HG03095 (cell line): ENCODE measurements at regions not wholly inside any gene's neighbourhood (a gene's known extent, or its start where the extent isn't known, plus 50 kb on each side); places are given as distances from the start of the nearest gene placed in this dataset.
A peak's percentile ranks its signal among the peaks of the same experiment; 100 is the strongest.

Experiments used
- ATAC-seq: cut with Tn5 transposase; IDR thresholded peaks from one replicate; pipeline ENCODE4 v1.9.1; 2021; ENCODE audit warnings: moderate library complexity; ENCODE audit not compliant: unreplicated experiment

DNA sequence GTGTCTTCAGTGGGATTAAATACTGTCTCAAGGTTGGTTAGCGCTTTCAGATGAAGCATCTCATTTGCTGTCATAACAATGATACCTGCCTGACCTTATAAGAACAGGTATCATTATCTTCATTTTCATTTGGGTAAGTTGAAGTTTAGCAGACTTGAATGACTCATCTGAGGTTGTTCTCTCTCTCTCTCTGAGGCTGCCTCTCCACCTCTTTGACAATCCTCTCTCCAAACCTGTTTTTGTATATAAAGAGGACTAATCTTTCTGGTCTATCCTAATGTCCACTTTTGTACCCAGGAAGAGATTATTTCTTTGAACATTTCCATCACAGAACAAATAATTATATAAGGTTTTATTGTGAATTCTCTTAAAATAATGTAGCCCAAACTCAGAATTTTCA is 291.4 kb downstream of the KLF6 start:
- no peak for ATAC-seq

GRCh38 chr10:3491571-3491970 is 293.4 kb downstream of the KLF6 start:
- ATAC-seq = no peak

GRCh38 chr10:3487228-3487627 is 297.8 kb downstream of the KLF6 start:
- ATAC-seq = no peak

GRCh38 chr10:3486346-3487065 is 298.5 kb downstream of the KLF6 start:
- ATAC-seq = no peak

DNA sequence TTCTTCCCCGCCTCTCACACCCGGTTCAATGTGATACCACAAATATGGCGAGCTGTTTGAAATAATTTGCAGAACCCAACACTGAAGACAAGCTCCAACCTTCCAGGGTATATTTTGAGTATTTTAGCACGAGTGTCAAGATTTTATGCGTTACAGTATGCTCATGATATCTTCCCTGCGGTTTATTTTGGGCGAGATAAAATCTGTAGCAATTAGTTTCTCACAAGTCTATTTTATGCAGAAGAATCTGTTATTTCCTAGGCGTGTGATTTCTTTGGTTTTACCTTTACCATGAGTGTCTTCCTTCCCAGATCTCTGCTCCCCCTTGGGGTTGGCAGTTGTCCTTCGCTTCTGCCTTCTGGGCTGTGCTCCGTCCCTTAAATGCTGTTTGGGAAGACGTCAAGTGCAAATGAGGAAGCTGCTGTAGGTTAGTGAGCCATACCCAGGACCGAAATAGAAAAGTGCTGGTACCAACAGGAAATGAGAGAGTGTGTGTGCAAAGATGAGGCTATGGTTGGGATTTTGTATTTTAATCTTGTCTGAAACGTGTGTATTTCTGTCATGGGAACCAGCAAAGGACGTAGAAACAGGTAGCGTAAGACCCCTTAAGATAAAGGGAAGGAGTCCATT is 299.8 kb downstream of the KLF6 start:
- ATAC-seq = no peak

DNA sequence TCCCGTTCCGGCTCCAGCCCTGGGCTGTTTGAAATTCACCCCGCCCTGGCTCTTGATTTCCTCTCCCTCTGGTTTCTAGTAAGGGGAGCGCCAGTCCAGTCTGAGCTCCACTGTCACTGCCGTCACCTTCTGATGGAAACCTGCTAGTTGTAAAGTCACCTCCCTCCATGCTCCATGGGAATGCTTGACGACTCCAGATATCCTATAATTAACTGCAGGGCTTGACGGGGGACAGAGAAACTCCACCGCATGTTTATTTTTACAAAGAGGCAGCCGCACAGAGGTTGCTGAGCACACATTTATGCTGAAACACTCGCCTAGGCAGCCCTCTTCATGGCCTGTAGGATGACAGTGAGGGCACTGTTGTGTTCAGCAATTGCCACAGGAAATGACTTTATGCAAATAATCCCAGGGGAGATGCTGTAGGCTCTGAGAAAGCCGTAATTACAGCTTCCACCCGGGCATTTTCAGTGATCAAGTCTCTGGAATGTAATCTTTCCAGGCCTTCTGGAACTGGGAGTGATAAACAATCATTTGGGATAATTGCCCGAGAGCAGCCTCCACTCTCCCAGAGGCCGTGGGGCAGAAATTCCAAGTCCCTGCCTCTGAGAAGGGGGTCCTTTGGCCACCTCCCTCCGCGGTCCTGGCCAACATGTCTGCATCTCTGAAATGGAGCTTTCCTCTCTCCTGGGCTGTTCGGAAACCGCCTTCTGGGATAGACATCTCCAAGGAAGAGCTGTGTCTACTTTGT is 300.5 kb downstream of the KLF6 start:
- ATAC-seq = peak; percentile 69

DNA sequence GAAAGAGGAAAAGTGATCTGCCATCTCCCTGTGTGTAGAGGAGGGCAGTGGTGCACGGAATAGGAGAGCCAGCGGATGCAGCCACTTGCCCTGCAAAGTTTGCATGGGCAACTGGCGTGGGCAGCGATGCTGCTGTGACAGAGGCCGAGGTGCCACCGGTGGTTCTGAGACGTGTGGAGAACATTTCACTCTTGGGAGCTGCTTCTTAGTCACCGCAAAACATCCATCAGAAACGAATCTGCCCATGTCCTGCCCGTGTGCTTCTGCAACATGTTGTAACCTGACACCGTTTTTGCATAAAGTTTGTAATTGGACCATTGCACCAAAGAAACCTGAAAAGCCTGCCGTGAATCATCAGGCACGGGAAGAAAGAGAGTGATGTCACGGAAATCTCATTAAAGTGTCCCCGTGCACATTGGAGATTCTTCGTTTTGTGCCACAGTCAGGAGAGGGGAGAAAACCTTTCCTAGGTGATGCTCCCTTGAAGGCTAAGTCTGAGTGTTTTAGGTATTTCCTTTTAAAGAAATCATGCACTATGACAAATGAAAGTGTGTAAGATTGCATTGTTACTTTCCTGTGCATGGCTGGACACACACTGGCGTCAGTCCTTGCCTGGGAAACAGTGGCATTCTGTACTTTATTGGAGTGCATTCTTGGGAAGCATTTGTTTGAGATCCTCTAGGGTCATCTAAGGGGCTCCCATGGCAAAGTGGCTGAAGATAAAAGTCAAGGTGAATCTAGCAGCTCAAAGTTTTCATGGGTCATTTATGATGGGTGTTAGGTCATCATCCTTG is 302.6 kb downstream of the KLF6 start:
- peak; percentile 29 for ATAC-seq

DNA sequence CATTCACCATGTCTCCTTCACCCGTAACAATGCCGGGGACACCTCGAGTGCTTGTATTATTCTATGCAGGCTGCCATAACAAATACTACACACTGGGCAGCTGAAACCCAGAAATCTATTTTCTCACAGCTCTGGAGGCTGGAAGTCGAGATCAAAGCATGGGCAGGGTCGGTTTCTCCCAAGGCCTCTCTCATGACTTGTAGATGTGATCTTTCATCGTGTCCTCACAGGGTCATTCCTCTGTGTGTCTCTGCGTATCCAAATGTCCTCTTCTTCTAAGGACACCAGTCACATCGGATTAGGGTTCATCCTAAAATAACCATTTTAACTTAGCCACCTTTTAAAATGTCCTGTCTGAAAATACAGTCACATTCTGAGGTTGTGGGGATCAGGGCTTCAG is 303.5 kb downstream of the KLF6 start:
- no peak for ATAC-seq

DNA sequence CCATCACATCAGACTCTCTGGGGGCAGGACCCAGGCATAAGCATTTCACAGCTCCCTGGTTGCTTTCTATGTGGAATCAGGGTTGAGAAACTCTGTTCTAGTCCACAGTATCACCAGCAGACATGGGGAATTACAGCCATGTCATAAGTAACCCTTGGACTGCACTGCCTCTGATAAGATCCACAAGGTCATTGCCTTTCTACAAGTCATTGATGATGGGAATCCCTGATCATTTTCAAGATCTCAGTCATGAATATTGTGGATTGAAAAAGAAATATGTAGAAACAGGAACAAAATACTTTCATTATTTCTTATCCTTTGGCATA is 304.1 kb downstream of the KLF6 start:
- no peak for ATAC-seq

DNA sequence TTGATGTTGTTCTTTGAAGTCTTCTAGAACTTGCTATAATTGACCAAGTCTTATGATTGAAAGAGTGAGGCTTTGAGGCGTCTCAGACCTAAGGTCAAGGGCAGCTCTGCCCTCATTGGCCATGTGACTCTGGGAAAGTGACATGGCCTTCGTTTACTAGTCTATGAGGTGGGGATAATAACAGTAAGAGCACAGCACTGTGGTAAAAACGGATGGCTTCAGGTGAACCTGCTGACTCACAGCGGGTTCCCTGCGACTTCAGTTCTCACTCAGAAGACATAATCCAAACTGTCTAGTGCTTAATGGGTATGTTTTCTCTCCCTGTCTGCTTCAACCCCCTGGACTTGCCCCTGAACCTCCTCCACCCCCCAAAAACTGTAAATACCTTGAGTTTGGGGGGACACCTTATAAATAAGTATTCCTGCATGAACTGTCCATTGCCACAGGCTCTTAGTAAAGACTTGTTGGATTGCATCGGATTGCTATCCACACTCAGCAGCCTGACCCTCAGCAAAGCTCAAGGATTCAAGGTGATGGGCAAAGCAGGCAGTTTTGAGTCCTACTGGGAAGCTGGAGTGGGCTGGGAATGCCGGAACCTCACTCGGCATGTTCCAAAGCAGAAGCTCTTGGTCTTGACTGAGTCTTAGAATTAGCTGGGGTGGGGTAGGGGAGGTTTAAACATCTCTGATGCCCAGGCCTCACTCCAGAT is 304.6 kb downstream of the KLF6 start:
- no peak for ATAC-seq

- ATAC-seq = no peak
These were observed 306.2 kb upstream of the PITRM1 start for GRCh38 chr10:3478632-3479240.

DNA sequence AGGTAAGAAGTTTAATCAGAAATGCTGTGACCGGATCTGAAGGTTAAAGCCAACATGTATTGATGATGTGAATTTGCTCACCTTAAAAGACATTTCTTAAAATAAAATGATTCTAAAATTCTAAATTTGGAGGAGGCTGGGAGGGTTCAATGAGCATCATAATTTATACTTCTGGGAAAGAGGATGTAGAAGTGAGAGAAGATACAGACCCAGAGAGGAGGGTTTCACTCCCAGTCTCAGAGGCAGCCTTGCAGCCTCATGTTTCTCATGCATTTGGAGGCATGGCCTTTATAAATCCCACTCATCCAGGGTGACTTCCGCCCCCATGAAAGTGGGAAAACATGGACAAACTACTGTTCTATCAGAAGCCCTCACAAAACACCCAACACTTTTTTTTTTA is 305.6 kb upstream of the PITRM1 start:
- ATAC-seq = peak; percentile 69

- ATAC-seq = peak; percentile 64
These were observed 305.1 kb upstream of the PITRM1 start for GRCh38 chr10:3477683-3478082.

GRCh38 chr10:3476640-3477448 is 304.3 kb upstream of the PITRM1 start:
- ATAC-seq = no peak

GRCh38 chr10:3476186-3476585 is 303.6 kb upstream of the PITRM1 start:
- no peak for ATAC-seq

GRCh38 chr10:3475367-3475766 is 302.8 kb upstream of the PITRM1 start:
- ATAC-seq = no peak

DNA sequence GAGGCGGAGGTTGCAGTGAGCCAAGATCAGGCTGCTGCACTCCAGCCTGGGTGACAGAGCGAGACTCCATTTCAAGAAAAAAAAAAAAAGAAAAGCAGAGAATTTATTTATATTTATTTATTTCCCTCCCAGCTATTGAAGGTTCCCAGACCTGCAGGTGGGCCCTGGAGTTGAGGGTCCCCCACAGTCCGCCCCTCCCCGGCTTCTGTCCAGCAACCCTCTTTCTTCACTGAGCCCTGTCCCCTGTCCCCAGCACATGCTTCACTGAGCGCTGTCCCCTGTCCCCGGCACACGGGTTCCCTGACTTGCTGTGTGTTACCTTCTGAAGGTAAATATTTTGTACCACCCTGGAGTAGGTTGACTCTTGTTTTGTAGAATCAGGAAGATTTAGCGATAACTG is 301.7 kb upstream of the PITRM1 start:
- no peak for ATAC-seq

- ATAC-seq = no peak
These were observed 300.7 kb upstream of the PITRM1 start for GRCh38 chr10:3473271-3473670.

GRCh38 chr10:3472287-3473051 is 299.9 kb upstream of the PITRM1 start:
- ATAC-seq = no peak
